ENCODE measurements at regions not wholly inside any gene's neighbourhood (a gene's known extent, or its start where the extent isn't known, plus 50 kb on each side); places are given as distances from the start of the nearest gene placed in this dataset.

DNA sequence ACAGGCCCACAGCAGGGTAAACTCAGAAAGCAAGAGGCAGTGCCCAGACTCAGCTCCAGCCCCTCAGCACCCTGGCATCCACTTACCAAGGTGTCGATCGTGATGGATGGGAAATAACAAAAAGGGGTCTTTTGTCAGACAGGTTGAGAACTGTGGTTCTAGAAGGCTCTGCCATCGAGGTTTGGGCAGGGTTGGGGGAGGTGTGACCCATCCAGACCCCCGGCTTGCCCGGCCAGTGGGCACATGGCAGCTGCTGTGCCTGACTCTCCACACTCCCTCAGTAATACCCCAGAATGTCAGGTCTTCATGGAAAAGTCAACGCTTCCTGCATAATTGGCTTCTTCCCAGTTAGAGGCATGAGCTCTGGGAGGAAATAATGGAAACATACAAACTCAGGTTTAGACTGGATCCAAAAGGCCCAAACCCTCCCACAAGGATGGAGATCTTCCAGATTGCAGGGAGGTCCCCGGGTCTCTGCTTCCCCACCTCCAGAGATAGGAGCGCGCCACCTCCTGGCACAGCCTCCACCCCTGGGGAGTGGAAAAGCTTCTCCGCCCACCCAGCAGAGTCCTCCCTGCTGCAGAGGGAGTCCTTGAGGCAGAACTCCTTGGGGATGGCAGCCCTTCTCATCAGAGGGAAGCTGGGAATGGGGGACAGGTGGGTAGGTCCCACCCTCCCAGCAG lies 149.8 kb upstream of the IQSEC1 start:
- TF ChIP-seq, protein P1, sequence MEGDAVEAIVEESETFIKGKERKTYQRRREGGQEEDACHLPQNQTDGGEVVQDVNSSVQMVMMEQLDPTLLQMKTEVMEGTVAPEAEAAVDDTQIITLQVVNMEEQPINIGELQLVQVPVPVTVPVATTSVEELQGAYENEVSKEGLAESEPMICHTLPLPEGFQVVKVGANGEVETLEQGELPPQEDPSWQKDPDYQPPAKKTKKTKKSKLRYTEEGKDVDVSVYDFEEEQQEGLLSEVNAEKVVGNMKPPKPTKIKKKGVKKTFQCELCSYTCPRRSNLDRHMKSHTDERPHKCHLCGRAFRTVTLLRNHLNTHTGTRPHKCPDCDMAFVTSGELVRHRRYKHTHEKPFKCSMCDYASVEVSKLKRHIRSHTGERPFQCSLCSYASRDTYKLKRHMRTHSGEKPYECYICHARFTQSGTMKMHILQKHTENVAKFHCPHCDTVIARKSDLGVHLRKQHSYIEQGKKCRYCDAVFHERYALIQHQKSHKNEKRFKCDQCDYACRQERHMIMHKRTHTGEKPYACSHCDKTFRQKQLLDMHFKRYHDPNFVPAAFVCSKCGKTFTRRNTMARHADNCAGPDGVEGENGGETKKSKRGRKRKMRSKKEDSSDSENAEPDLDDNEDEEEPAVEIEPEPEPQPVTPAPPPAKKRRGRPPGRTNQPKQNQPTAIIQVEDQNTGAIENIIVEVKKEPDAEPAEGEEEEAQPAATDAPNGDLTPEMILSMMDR (conservative IDR thresholded peaks at IDR 0.05; ENCODE audit: low read length) = no peak
- no peak for TF ChIP-seq EZH2phosphoT487 (IDR thresholded peaks at IDR 0.05; ENCODE audit: borderline replicate concordance, low read depth, low read length)

All from OCI-LY7 (cell line).